HFF-Myc (cell line): ENCODE measurements at regions not wholly inside any gene's neighbourhood (a gene's known extent, or its start where the extent isn't known, plus 50 kb on each side); places are given as distances from the start of the nearest gene placed in this dataset.
"Not testable (repeated sequence)": the region's sequence is repeated elsewhere in the genome, so short reads cannot be mapped to it uniquely, and the experiment has no call there.

ENCODE experiments used
- DNase-seq: peaks from one replicate; pipeline ENCODE4 v3.0.0-alpha.2; 2011; ENCODE audit warnings: low read depth; ENCODE audit errors: extremely low read depth
- H3K4me3 ChIP-seq: replicated peaks from 2 replicates; pipeline ENCODE4 v1.5.1; 2011; ENCODE audit warnings: low read depth, mild to moderate bottlenecking, control low read depth, low read length
- TF ChIP-seq, protein P1 (sequence below): IDR thresholded peaks from 2 replicates; pipeline ENCODE4 v1.5.1; 2012; ENCODE audit warnings: mild to moderate bottlenecking, low read depth, low read length, control low read depth; ENCODE audit errors: missing control alignments

- TF ChIP-seq, protein P1, sequence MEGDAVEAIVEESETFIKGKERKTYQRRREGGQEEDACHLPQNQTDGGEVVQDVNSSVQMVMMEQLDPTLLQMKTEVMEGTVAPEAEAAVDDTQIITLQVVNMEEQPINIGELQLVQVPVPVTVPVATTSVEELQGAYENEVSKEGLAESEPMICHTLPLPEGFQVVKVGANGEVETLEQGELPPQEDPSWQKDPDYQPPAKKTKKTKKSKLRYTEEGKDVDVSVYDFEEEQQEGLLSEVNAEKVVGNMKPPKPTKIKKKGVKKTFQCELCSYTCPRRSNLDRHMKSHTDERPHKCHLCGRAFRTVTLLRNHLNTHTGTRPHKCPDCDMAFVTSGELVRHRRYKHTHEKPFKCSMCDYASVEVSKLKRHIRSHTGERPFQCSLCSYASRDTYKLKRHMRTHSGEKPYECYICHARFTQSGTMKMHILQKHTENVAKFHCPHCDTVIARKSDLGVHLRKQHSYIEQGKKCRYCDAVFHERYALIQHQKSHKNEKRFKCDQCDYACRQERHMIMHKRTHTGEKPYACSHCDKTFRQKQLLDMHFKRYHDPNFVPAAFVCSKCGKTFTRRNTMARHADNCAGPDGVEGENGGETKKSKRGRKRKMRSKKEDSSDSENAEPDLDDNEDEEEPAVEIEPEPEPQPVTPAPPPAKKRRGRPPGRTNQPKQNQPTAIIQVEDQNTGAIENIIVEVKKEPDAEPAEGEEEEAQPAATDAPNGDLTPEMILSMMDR = no peak
- DNase-seq = no peak
- no peak overlapping the region for H3K4me3 ChIP-seq
Measured at GRCh38 chr14:22177870-22178269, 411.2 kb downstream of the DAD1 start.

GRCh38 chr14:22176957-22177356 lies 412.1 kb downstream of the DAD1 start:
- TF ChIP-seq, protein P1 = no peak
- H3K4me3 ChIP-seq = no peak overlapping the region
- DNase-seq = no peak

- not testable (repeated sequence) for H3K4me3 ChIP-seq, DNase-seq
Measured at GRCh38 chr14:22175278-22175558, 413.8 kb downstream of the DAD1 start.

GRCh38 chr14:22174412-22175277 lies 414.4 kb downstream of the DAD1 start:
- H3K4me3 ChIP-seq = no peak overlapping the region
- TF ChIP-seq, protein P1 = no peak
- DNase-seq = no peak

- TF ChIP-seq, protein P1 = no peak
- H3K4me3 ChIP-seq = no peak overlapping the region
- DNase-seq = no peak
Measured at GRCh38 chr14:22168092-22168955, 420.7 kb downstream of the DAD1 start.

DNA sequence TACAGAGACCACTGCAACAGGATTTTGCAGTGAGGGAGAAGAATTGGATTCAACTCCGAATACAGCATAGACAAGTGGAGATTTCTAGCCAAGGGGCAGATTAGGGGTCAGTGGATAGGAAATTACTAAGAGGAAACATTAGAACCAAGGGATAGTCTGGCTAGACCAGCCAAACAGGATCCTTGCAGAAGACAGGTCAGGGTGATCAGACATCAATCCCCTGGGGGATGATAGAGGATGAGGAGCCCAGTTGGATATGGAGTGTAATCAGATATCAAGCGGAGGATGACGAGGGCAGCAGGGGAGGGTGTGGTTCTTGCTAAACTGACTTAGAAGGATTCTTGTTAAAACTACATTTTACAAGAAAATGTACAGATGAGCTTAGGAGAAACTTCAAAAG lies 424.4 kb downstream of the DAD1 start:
- DNase-seq = no peak
- H3K4me3 ChIP-seq = no peak overlapping the region

DNA sequence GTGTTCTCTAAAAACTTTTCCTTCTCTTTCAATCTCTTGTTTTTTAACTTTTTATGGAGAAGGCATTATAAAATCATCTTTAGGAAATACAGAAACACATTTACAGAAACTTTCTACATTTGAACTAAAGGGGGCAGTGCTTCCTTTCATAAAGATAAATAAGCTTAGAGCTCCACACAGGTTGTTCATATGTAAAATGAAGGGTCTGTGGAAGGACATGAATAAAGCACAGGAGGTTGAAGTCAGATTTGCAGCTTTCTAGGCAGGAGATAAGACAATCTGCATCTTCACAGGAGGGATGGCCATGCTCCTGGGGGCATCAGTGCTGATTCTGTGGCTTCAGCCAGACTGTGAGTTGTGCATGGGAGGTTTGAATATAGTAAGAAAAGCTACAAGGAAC lies 426.0 kb downstream of the DAD1 start:
- no peak overlapping the region for H3K4me3 ChIP-seq
- no peak for DNase-seq
- TF ChIP-seq, protein P1 = no peak

More for the DNA sequence above, 424.4 kb downstream of the DAD1 start:
- TF ChIP-seq, protein P1 = no peak
